Effector memory CD4-positive, alpha-beta T cell (primary cell): ENCODE measurements at regions not wholly inside any gene's neighbourhood (a gene's known extent, or its start where the extent isn't known, plus 50 kb on each side); places are given as distances from the start of the nearest gene placed in this dataset.
"Not testable (repeated sequence)": the region's sequence is repeated elsewhere in the genome, so short reads cannot be mapped to it uniquely, and the experiment has no call there.

ENCODE experiments used
- DNase-seq, 3 donors: peaks; one replicate each; pipeline ENCODE4 v3.0.0-alpha.2; 2020
- H3K27ac ChIP-seq: 2 replicates; pipeline ENCODE4 v1.7.0; 2013; ENCODE audit warnings: mild to moderate bottlenecking, low read length, moderate library complexity; ENCODE audit not compliant: insufficient read depth, poor library complexity, severe bottlenecking
- H3K27me3 ChIP-seq: replicated peaks from 2 replicates; pipeline ENCODE4 v1.7.0; 2013; ENCODE audit warnings: mild to moderate bottlenecking, low read length; ENCODE audit not compliant: insufficient read depth, control insufficient read depth, poor library complexity, severe bottlenecking
- H3K36me3 ChIP-seq: 2 replicates; pipeline ENCODE4 v1.7.0; 2013; ENCODE audit warnings: mild to moderate bottlenecking, low read length, moderate library complexity; ENCODE audit not compliant: control insufficient read depth, insufficient read depth
- H3K4me1 ChIP-seq: 2 replicates; pipeline ENCODE4 v1.7.0; 2013; ENCODE audit warnings: low read length, mild to moderate bottlenecking; ENCODE audit not compliant: control insufficient read depth, insufficient read depth, poor library complexity, severe bottlenecking
- H3K4me3 ChIP-seq: 2 replicates; pipeline ENCODE4 v1.7.0; 2013; ENCODE audit warnings: low read length, low read depth, mild to moderate bottlenecking; ENCODE audit not compliant: insufficient read depth, poor library complexity, severe bottlenecking
- H3K9me3 ChIP-seq: 2 replicates; pipeline ENCODE4 v1.7.0; 2013; ENCODE audit warnings: mild to moderate bottlenecking, low read length, moderate library complexity; ENCODE audit not compliant: control insufficient read depth

DNA sequence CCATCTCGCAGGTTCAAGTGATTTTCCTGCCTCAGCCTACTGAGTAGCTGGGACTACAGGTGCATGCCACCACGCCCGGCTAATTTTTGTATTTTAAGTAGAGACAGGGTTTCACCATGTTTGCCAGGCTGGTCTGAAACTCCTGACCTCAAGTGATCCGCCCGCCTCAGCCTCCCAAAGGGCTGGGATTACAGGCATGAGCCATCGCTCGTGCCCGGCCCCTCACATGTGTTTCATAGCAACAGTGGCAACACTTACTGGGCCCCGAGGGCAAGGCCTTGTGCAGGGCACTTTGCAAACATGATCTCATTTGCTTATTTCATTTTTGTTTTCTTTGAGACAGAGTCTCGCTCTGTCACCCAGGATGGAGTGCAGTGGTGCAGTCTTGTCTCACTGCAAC is 171.7 kb upstream of the PPP1R26 start:
- not testable (repeated sequence) for DNase-seq, H3K27me3 ChIP-seq, H3K4me3 ChIP-seq, H3K9me3 ChIP-seq, H3K4me1 ChIP-seq, H3K27ac ChIP-seq, H3K36me3 ChIP-seq

DNA sequence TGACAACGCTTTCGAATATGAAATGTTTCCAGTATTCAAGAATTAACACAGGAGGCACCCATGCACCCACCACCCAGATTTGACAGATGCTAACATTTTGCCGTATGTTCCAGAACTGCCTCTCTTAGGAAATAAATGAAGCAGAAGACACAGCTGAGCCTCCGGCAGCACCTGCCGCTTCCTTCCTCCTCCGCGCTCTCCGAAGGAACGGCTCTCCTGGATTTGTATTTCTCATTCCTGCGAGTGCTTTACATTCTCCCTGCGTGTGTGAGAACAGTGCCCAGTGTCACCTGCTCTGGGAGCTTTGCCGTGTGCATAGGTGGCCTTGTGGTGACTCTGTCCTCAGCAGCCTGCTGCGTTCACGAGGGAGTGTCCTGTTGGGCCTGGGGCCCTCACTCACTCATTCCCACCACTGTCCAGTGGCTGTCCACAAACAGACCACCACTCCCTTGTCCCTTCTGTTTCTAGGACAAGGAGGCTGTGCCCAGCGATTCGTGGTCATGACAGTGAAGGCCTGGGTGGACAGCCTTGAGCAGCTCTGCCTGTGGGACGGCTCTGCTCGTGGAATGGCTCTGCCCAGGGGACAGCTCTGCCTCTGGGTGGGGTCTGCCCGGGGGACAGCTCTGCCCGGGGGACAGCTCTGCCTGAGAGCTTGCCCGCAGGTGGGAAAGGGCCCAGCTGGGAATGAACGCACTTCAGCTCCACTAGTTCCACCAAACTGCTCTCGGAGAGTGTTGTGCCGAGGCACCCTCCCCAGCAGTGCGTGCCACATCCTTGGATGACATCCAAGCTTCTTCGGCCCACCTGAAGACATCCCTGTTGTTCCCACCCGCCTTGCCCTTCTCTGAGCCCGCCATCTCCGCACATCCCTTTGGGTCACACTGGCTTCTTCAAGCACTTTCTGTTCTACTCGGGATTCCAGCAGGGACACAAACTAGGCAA is 170.5 kb upstream of the PPP1R26 start:
- Histone ChIP-seq H3K4me1 (no peaks in the 10 kb centered on the region), H3K27me3 (no peaks in the 10 kb centered on the region), H3K9me3 (no peaks in the 10 kb centered on the region)

GRCh38 chr9:135309763-135310125 is 169.8 kb upstream of the PPP1R26 start:
- H3K9me3 ChIP-seq, result no peaks in the 10 kb centered on the region
- no peaks in the 10 kb centered on the region for H3K27me3 ChIP-seq
- H3K4me3 ChIP-seq, result no peak overlapping the region
- no peaks in the 10 kb centered on the region for H3K4me1 ChIP-seq
- no peak overlapping the region for H3K27ac ChIP-seq
- no peak for DNase-seq
- H3K36me3 ChIP-seq, result no peaks in the 10 kb centered on the region

More for the DNA sequence above, 170.5 kb upstream of the PPP1R26 start:
- Histone ChIP-seq H3K36me3 (no peaks in the 10 kb centered on the region), H3K27ac (no peak overlapping the region), H3K4me3 (no peak overlapping the region)
- no peak for DNase-seq

DNA sequence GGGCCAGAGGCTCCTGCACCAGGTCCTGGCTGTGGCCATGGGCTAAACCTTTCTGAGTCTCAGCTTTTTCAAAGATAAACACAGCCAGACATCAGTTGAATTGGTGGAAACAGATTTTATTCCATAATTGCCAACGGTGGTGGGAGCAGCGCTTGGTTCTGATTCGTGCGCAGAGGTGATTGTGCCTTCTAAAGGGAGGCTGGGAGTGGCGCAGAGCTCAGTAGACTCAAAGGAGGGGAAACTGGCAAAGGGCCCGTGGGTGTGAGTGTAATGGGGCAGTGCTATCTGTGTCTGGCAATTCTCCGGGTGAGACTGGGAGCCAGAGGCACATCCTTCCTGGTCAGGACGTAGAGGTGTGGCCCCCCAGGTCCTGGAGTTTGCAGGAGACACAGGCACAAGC is 169.4 kb upstream of the PPP1R26 start:
- H3K4me1 ChIP-seq, result no peaks in the 10 kb centered on the region
- H3K36me3 ChIP-seq, result no peaks in the 10 kb centered on the region
- no peak overlapping the region for H3K27ac ChIP-seq
- no peak for DNase-seq
- H3K27me3 ChIP-seq, result no peaks in the 10 kb centered on the region
- no peaks in the 10 kb centered on the region for H3K9me3 ChIP-seq
- H3K4me3 ChIP-seq, result no peak overlapping the region

- H3K27me3 ChIP-seq, result no peaks in the 10 kb centered on the region
- DNase-seq, result no peak
- H3K27ac ChIP-seq, result no peak overlapping the region
- no peaks in the 10 kb centered on the region for H3K36me3 ChIP-seq
- no peaks in the 10 kb centered on the region for H3K4me1 ChIP-seq
- no peaks in the 10 kb centered on the region for H3K9me3 ChIP-seq
- H3K4me3 ChIP-seq, result no peak overlapping the region
Measured at GRCh38 chr9:135315572-135315971, 164.0 kb upstream of the PPP1R26 start.

- Histone ChIP-seq H3K27me3 (no peaks in the 10 kb centered on the region), H3K27ac (no peak overlapping the region), H3K4me3 (no peak overlapping the region), H3K9me3 (no peaks in the 10 kb centered on the region), H3K36me3 (no peaks in the 10 kb centered on the region), H3K4me1 (no peaks in the 10 kb centered on the region)
- DNase-seq, result no peak
Measured at GRCh38 chr9:135320331-135320730, 159.3 kb upstream of the PPP1R26 start.

DNA sequence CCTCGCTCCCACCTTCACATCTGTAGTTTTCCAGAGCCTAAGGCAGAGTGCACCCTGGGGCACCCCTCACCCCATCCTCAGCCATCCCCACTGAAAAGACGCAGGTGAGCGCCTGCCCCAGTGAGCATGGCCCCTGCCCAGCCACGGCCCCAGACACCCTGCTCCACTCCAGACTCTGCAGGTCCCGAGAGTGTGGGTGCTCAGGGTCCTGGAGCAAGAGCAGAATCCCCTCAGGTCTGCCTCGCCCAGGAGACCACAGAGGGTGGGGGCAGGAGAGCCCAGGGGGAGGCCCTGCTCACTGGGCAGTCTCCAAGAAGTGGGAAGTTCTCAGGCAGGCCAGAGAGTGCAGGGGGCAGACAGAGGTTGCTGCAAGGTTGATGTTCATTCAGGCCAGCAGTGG is 158.6 kb upstream of the PPP1R26 start:
- no peaks in the 10 kb centered on the region for H3K36me3 ChIP-seq
- DNase-seq, result no peak
- no peaks in the 10 kb centered on the region for H3K9me3 ChIP-seq
- no peak overlapping the region for H3K27ac ChIP-seq
- H3K27me3 ChIP-seq, result no peaks in the 10 kb centered on the region
- no peak overlapping the region for H3K4me3 ChIP-seq
- H3K4me1 ChIP-seq, result no peaks in the 10 kb centered on the region

- Histone ChIP-seq H3K4me1 (no peaks in the 10 kb centered on the region), H3K27ac (no peak overlapping the region)
- no peak for DNase-seq
Measured at GRCh38 chr9:135321580-135321979, 158.0 kb upstream of the PPP1R26 start.

GRCh38 chr9:135324329-135324728 is 155.3 kb upstream of the PPP1R26 start:
- H3K36me3 ChIP-seq, result no peaks in the 10 kb centered on the region
- H3K4me3 ChIP-seq, result no peak overlapping the region
- H3K4me1 ChIP-seq, result no peaks in the 10 kb centered on the region
- DNase-seq, result no peak
- no peaks in the 10 kb centered on the region for H3K9me3 ChIP-seq
- H3K27ac ChIP-seq, result no peak overlapping the region
- no peaks in the 10 kb centered on the region for H3K27me3 ChIP-seq

More at GRCh38 chr9:135321580-135321979, 158.0 kb upstream of the PPP1R26 start:
- Histone ChIP-seq H3K9me3 (no peaks in the 10 kb centered on the region), H3K4me3 (no peak overlapping the region), H3K27me3 (no peaks in the 10 kb centered on the region), H3K36me3 (no peaks in the 10 kb centered on the region)

DNA sequence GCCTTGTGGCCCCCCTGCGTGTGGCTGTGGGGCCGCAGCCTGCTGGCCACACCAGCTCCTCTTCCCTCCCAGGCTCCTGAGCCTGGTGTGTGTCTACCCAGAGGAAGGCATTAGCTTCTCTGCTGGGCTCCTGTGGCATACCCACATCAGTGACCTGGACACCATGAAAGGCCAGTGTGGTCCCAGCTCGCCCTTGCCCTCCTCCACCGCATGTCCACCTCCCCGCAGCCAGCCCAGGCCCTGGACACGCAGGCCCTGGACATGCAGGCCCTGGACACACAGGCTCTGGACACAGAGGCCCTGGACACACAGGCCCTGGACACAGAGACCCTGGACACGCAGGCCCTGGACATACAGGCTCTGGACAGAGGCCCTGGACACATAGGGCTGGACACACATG is 153.4 kb upstream of the PPP1R26 start:
- H3K36me3 ChIP-seq, result no peaks in the 10 kb centered on the region
- no peaks in the 10 kb centered on the region for H3K4me1 ChIP-seq
- DNase-seq, result no peak
- no peaks in the 10 kb centered on the region for H3K9me3 ChIP-seq
- no peak overlapping the region for H3K4me3 ChIP-seq
- H3K27ac ChIP-seq, result no peak overlapping the region
- no peaks in the 10 kb centered on the region for H3K27me3 ChIP-seq
